BJ (cell line): ENCODE measurements at regions not wholly inside any gene's neighbourhood (a gene's known extent, or its start where the extent isn't known, plus 50 kb on each side); places are given as distances from the start of the nearest gene placed in this dataset.

ENCODE experiments used
- CTCF ChIA-PET: fragments of 350-600 bp; formaldehyde crosslinking; extraction: SDS; loops from one replicate; lab custom pipeline; 2021; ENCODE audit warnings: antibody characterized with exemption, inconsistent platforms; lab: Yijun Ruan, JAX
- POLR2A ChIA-PET: fragments of 300-600 bp; sonication (Branson Sonifier 250); formaldehyde crosslinking; extraction: SDS; loops from one replicate; lab custom pipeline; 2021; ENCODE audit warnings: antibody characterized with exemption; lab: Charles Lee
- DNase-seq: peaks from one replicate; pipeline ENCODE4 v3.0.0-alpha.2; 2011; ENCODE audit warnings: low read depth
- H3K27me3 ChIP-seq: 2 replicates; pipeline ENCODE4 v1.6.0; 2011; ENCODE audit warnings: low read length; ENCODE audit not compliant: control insufficient read depth, insufficient read depth
- H3K36me3 ChIP-seq: 2 replicates; pipeline ENCODE4 v1.5.1; 2011; ENCODE audit warnings: low read length; ENCODE audit not compliant: control insufficient read depth, insufficient read depth
- H3K4me3 ChIP-seq: 2 replicates; pipeline ENCODE4 v1.5.1; 2011; ENCODE audit warnings: low read depth, mild to moderate bottlenecking, control low read depth, low read length
- TF ChIP-seq, protein P1 (sequence below): IDR thresholded peaks from 2 replicates; pipeline ENCODE4 v1.5.1; 2011; ENCODE audit warnings: low read depth, mild to moderate bottlenecking, control low read depth, inconsistent platforms, low read length, moderate library complexity; ENCODE audit not compliant: insufficient read depth

DNA sequence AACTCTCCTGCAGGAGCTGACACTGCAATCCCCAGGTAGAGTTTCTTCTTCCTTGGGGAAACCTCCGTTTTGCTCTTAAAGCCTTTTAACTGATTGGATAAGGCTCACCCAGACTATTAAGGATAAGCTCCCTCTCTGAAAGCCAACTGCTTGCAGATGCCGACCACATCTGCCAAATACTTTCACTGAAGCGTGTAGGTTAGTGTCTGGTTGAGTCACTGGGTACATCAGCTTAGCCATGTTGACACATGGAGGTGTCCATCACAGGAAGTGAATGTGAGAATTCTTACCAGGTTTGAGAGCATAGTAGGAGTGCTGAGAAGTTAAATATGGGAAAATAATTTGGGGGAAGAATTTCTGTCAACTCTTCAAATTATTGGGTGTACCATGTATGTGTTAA is 202.0 kb downstream of the AJAP1 start:
- TF ChIP-seq, protein P1, sequence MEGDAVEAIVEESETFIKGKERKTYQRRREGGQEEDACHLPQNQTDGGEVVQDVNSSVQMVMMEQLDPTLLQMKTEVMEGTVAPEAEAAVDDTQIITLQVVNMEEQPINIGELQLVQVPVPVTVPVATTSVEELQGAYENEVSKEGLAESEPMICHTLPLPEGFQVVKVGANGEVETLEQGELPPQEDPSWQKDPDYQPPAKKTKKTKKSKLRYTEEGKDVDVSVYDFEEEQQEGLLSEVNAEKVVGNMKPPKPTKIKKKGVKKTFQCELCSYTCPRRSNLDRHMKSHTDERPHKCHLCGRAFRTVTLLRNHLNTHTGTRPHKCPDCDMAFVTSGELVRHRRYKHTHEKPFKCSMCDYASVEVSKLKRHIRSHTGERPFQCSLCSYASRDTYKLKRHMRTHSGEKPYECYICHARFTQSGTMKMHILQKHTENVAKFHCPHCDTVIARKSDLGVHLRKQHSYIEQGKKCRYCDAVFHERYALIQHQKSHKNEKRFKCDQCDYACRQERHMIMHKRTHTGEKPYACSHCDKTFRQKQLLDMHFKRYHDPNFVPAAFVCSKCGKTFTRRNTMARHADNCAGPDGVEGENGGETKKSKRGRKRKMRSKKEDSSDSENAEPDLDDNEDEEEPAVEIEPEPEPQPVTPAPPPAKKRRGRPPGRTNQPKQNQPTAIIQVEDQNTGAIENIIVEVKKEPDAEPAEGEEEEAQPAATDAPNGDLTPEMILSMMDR = no peak
- Histone ChIP-seq H3K36me3 (no peaks in the 10 kb centered on the region), H3K4me3 (no peak overlapping the region), H3K27me3 (no peaks in the 10 kb centered on the region)
- ChIA-PET POLR2A (no interaction called here), CTCF (no interaction called here)
- DNase-seq = no peak

GRCh38 chr1:4854367-4854766 is 200.0 kb downstream of the AJAP1 start:
- Histone ChIP-seq H3K36me3 (no peaks in the 10 kb centered on the region), H3K4me3 (no peak overlapping the region), H3K27me3 (no peaks in the 10 kb centered on the region)
- TF ChIP-seq, protein P1 = no peak
- ChIA-PET POLR2A (no interaction called here), CTCF (no interaction called here)
- no peak for DNase-seq

DNA sequence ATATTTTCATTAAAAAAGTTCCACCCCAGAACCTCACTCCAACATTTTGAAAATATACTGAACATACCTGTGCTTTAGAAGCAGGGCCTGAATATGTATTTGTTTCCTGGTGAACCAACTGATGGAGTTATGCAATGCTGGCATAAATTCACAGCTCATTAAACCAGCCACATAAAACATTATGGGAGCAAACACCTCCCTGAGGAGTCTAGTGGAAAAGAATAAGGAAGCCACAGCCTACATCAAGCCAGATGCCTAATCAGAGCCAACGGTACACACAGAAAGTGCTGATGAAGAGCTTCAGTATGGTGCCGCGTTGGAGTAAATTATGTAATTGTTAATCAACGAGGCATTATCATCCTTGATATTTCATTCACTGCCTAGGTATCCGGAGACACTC is 199.5 kb downstream of the AJAP1 start:
- CTCF ChIA-PET = no interaction called here
- Histone ChIP-seq H3K36me3 (no peaks in the 10 kb centered on the region), H3K4me3 (no peak overlapping the region), H3K27me3 (no peaks in the 10 kb centered on the region)
- POLR2A ChIA-PET = no interaction called here
- TF ChIP-seq, protein P1 = no peak
- DNase-seq = no peak

- ChIA-PET CTCF (interaction anchor here (0.6 kb wide), 1 partner anchor 171 kb away, joined by 3 read pairs; no protein-coding TSS in a partner anchor), POLR2A (no interaction called here)
- TF ChIP-seq, protein P1 = no peak
- DNase-seq = no peak
- Histone ChIP-seq H3K36me3 (no peaks in the 10 kb centered on the region), H3K4me3 (no peak overlapping the region), H3K27me3 (no peaks in the 10 kb centered on the region)
Measured at GRCh38 chr1:4851385-4852065, 197.1 kb downstream of the AJAP1 start.

DNA sequence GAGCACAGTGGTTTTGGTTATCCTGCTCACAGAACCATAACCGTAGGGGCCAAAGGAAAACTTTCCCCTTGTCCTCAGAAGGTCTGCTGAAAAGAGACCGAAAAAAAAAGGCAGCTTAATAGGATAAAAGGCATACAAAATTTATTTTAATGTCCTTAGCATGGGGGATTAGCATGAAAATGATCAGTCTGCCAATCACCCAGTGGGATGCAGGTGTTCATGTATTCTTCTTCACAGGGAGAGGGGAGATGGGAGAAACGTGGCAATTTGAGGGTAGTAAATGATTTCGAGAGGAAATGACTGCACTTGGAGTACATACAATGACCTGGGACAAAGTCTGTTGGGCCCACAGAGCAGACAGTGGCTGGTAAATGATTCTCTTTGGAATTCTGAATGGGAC is 194.0 kb downstream of the AJAP1 start:
- ChIA-PET CTCF (no interaction called here), POLR2A (no interaction called here)
- DNase-seq = no peak
- H3K36me3 ChIP-seq = no peaks in the 10 kb centered on the region
- H3K4me3 ChIP-seq = no peak overlapping the region
- TF ChIP-seq, protein P1 = no peak
- H3K27me3 ChIP-seq = no peaks in the 10 kb centered on the region
